IPS-NIHi7 (cell line): ENCODE measurements at regions not wholly inside any gene's neighbourhood (a gene's known extent, or its start where the extent isn't known, plus 50 kb on each side); places are given as distances from the start of the nearest gene placed in this dataset.
"Not testable (repeated sequence)": the region's sequence is repeated elsewhere in the genome, so short reads cannot be mapped to it uniquely, and the experiment has no call there.

ENCODE experiments used
- DNase-seq: peaks from one replicate; pipeline ENCODE4 v3.0.0; 2012; ENCODE audit warnings: mixed read lengths; ENCODE audit errors: extremely low spot score

GRCh38 chr12:67455236-67455635 is 186.1 kb downstream of the CAND1 start:
- no peak for DNase-seq

GRCh38 chr12:67456431-67456901 is 187.3 kb downstream of the CAND1 start:
- DNase-seq = no peak

DNA sequence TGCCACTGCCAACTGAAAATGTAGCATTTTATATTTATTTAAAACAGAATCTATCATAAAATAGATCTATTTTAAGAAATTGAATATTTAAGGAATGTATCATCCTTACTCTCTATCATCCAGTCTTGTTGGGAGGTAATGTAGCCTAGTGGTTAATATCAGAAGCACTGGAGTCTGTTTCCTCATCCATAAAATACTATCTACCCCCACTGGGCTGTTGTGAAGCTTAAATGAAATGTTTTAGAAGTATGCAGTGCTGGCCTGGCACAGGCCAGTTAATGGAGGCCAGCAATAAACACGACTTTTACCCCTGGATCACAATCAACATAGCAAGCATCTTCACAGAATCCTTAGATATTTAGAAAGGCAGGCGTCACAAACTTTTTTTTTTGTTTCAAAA is 188.0 kb downstream of the CAND1 start:
- DNase-seq = no peak

- no peak for DNase-seq
Observed at GRCh38 chr12:67457778-67458665, 188.9 kb downstream of the CAND1 start.

DNA sequence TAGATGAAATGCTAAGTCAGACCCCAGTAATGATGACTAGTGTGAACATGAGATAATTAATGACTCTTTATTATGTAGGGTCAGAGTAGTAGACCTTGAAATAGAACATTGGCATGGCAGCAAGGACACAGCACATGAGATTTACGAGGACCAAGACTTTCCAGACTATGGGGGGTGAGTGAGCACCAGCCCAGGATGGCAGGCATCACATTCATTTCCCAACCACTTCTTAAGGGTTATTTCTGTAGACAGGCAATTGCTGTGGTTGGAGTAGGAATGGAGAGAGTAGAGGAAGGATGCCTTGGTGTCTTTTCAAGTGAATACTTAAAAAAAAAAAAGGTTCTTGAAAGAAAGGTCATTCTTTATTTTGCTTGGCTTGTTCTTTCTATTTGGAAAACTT is 189.4 kb upstream of the DYRK2 start:
- DNase-seq = no peak

DNA sequence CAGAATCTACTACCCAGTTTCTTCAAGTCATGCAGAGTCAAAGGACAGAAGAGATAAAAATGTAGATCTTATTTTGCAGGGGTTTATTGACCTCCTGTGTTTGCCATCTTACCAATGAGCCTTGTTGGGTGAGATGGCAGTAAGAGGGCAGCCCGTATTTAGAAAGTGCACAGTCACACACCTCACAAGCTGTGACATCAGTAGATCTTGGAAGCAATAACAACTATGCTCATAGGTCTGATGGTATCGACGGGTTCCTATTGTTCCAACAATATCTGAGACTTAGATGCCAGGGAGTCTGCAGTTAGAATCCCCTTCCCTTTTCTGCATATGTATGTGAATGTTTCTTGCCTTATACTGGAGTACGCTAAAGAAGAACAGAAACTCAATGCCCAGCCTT is 189.0 kb upstream of the DYRK2 start:
- DNase-seq = no peak

- DNase-seq = no peak
Observed at GRCh38 chr12:67460388-67460787, 188.2 kb upstream of the DYRK2 start.

DNA sequence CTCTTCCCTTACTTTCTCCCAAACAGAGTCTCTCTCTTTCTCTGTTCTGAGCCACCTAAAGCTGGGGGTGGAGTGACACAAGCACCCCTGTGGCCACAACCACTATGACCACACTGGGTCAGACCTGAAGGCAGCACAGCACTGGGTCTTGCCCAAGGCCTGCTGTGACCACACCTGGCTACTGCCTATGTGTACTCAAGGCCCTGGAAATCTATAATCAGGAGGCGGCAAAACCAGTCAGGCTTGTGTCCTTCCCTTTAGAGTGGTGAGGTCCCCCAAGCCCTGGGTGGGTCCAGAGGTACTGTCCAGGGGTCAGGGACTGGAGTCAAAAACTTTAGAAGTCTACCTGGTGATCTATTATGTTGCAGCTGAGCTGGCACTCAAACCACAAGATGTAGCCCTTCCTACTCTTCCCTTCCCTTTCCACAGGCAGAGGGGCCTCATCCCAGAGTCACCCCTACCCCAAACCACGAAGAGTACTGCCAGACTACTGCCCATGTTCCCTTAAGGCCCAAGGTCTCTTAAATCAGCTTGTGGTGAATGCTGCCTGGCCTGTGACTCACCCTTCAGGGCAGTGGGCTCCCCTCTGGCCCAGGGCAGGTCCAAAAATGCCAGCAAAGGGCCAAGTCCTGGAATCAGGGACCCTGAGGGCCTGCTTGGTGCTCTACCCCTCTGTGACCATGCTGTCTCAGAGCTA is 179.8 kb upstream of the DYRK2 start:
- no peak for DNase-seq

- DNase-seq = no peak
Observed at GRCh38 chr12:67469666-67470065, 178.9 kb upstream of the DYRK2 start.

GRCh38 chr12:67471810-67472209 is 176.7 kb upstream of the DYRK2 start:
- DNase-seq = no peak

DNA sequence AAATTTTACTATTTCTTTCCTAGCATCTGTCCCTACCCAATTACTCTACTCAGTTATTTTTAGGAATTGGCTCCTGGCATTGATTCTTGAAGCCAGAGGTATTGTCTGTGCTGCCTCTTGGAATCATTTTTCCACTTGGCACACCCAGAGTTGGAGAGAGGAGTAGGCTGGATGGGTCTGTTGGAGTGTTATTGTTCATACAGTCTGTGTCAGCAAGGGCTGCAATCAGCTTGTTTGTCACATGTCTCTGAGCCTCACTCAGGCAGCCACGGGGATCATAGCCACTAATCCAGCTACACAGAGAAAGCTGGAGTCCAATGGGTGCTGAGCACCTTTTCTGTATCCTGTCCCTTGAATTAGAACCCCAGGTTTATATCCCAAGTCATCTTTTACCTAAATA is 176.0 kb upstream of the DYRK2 start:
- no peak for DNase-seq

DNA sequence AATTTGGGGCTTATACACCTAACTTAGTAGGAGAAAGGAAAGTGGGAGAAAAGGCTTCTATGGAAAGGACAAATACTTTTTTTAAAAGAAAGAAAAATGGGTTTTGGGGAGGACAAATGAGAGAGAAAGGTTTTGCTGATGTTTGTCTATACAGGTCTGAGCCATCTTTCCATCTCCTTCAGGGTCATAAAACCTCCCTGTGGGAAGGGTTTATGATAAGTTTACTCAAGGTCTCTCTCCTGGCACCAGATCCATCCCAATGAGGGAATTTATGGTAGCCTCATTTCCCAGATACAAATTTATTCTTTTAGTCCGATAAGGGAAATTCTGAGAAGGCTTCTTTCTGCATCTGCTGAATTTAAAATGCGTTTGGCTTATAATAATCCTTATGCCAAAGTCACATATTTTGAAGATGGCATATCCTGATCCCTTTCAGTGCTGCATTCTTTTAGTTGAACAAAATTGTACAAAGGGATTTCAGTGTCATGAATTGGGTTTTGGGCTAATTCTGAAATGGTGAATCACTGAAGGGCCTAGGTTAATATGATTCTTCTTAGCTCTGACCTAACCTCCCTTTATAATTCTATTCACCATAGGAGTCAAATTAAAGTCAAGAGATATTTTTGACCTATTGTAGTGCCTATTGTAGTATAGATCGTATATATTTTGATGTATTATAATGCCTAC is 173.5 kb upstream of the DYRK2 start:
- no peak for DNase-seq

DNA sequence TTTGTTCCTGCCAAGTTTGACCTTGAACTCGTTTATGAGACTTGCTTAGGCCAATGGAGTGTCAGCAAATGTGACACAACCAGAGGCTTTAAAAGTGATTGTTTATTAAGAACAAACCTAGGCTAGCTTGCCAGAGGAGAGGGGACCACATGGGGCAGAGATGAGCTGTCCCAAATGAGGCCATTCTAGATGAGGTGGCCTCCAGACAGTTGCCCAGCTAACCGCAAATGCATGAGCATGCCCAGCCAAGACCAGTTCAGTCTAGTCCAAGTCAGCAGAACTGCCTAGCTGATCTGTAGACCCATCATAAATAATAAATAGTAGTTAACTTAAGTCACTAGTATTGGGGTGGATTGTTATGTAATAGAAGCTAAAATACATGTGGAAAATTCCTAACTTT is 172.8 kb upstream of the DYRK2 start:
- DNase-seq = no peak

- no peak for DNase-seq
Observed at GRCh38 chr12:67477681-67478265, 170.8 kb upstream of the DYRK2 start.

DNA sequence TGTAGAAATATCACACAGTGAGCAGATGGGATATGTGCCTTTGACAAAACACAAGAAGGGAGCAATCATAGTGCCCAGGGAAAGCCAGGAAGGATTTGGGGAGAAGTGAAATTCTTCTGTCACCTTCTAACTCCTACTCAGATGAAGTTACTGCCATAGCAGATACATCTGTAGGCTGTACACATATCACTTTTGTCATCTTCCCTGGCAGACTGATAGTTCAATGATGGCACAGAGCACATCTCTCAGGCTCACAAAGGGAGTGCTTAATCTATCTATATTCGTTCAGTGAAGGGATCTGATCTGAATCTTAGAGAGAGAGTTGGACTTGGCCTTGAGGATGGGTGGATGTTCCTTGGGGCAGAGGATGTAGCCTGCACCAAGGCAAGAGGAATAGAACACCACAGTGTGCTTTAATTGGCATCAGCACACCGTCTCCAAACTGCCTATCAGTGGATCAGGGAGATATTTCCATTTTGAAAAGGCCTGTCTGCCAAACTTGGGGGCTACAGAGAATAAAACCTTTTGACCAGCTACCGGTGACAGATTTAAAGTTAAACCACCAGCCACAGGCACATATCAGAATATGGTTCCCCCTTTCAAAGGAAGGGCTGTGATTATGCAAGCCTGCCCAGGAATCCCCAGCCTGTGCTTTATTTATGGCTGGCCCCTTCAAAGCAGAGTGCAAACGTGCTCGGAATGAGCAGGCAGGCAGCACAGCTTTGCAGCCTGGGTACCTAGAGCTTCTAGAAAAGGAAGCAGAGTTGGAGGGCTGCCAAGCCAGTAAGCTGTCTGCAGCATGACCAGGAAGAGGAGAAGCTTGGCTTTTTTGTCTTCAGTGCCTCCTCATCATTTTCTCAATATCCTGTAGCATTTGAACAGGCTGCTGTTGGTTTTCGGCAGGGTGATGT is 165.5 kb upstream of the DYRK2 start:
- DNase-seq = no peak

GRCh38 chr12:67483871-67484554 is 164.5 kb upstream of the DYRK2 start:
- no peak for DNase-seq

- no peak for DNase-seq
Observed at GRCh38 chr12:67484791-67485480, 163.6 kb upstream of the DYRK2 start.

DNA sequence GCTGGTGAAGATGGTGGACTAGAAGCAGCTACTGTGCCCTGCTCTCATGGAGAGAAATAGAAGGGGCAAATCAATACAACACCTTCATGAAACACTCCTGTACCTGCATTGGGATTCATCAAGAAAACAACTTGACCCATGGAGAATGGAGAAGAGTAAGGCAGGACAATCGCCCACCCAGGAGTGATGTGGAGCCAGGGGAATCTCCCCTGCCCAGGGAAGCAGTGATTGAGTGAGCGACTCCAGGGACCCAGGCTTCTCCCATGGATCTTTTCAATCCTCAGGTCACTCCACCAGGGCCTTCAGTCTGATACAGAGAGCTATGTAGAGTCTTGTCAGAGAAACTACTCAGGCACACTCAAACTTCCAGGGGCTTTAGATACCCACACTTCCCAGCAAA is 161.9 kb upstream of the DYRK2 start:
- no peak for DNase-seq

DNA sequence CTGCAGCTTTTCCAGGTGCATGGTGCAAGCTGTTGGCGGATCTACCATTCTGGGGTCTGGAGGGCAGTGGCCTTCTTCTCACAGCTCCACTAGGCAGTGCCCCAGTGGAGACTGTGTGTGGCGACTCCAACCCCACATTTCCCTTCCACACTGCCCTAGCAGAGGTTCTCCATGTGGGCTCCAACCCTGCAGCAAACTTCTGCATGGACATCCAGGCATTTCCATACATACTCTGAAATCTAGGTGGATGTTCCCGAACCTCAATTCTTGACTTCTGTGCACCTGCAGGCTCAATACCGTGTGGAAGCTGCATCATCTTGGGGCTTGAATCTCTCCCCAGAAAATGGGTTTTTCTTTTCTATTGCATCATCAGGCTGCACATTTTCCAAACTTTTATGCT is 160.2 kb upstream of the DYRK2 start:
- not testable (repeated sequence) for DNase-seq

GRCh38 chr12:67489007-67489406 is 159.5 kb upstream of the DYRK2 start:
- no peak for DNase-seq
